ENCODE measurements at regions not wholly inside any gene's neighbourhood (a gene's known extent, or its start where the extent isn't known, plus 50 kb on each side); places are given as distances from the start of the nearest gene placed in this dataset.

DNA sequence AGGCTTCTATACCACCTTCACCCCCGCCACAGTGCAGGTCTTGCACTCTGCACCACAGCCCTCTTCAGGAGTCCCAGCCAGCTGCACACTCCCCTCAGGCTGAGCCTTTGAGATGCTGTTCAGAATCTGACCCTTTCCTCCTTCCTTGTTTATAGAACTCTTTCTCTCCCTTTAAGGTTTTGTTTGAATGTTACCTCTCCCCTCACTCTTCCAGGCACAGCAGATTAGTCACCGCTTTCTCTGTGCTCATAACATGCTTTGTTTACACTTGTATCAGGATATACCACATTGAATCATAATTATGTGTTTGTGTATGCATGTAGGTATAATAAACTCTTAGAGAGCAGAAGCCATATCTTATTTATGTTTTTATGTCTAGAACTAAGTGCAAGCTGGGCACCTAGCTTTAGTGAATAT lies 168.4 kb upstream of the BCL6 start:
- TF ChIP-seq, protein P1, sequence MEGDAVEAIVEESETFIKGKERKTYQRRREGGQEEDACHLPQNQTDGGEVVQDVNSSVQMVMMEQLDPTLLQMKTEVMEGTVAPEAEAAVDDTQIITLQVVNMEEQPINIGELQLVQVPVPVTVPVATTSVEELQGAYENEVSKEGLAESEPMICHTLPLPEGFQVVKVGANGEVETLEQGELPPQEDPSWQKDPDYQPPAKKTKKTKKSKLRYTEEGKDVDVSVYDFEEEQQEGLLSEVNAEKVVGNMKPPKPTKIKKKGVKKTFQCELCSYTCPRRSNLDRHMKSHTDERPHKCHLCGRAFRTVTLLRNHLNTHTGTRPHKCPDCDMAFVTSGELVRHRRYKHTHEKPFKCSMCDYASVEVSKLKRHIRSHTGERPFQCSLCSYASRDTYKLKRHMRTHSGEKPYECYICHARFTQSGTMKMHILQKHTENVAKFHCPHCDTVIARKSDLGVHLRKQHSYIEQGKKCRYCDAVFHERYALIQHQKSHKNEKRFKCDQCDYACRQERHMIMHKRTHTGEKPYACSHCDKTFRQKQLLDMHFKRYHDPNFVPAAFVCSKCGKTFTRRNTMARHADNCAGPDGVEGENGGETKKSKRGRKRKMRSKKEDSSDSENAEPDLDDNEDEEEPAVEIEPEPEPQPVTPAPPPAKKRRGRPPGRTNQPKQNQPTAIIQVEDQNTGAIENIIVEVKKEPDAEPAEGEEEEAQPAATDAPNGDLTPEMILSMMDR (IDR thresholded peaks at IDR 0.05 in 4 of 5, conservative IDR thresholded peaks at IDR 0.05 in 1 of 5): no peak
- TF ChIP-seq POLR2A (IDR thresholded peaks at IDR 0.05): no peak

Measured in gastrocnemius medialis (tissue), 4 donors.